ENCODE measurements at regions not wholly inside any gene's neighbourhood (a gene's known extent, or its start where the extent isn't known, plus 50 kb on each side); places are given as distances from the start of the nearest gene placed in this dataset.

GRCh38 chr5:12332480-12332879 is 428.2 kb upstream of the CTNND2 start:
- no peak for TF ChIP-seq CTCF (conservative IDR thresholded peaks at IDR 0.05 in 1 of 2, IDR thresholded peaks at IDR 0.05 in 1 of 2; ENCODE audit: low read depth in 1 of 2, low read length in 2 of 2)
- TF ChIP-seq EZH2 (IDR thresholded peaks at IDR 0.05; ENCODE audit: low read length, missing control alignments): no peak

All from fibroblast of lung (primary cell).